ENCODE measurements at regions not wholly inside any gene's neighbourhood (a gene's known extent, or its start where the extent isn't known, plus 50 kb on each side); places are given as distances from the start of the nearest gene placed in this dataset.
"Not testable (repeated sequence)": the region's sequence is repeated elsewhere in the genome, so short reads cannot be mapped to it uniquely, and the experiment has no call there.

DNA sequence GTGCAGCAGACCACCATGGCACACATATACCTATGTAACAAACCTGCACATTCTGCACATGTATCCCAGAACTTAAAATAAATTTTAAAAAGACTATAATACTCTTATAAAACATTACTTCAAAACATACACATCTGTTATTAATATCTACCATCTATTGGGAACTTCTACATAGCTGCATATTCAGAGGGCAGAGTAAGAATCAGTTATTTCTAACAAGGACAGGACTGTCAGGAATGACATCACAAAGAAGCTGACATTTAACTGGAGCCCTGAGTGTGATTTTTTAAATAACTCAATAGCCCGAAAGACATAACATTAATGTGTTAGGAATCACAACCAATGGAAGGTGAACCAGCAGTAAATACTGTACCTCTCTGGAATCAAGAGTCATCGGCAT, 276.7 kb upstream of the ECI2 start:
- ChIA-PET CTCF (no interaction called here), POLR2A (no interaction called here)
- no peak for DNase-seq (ENCODE audit: low read depth, low spot score)
- TF ChIP-seq, protein P1, sequence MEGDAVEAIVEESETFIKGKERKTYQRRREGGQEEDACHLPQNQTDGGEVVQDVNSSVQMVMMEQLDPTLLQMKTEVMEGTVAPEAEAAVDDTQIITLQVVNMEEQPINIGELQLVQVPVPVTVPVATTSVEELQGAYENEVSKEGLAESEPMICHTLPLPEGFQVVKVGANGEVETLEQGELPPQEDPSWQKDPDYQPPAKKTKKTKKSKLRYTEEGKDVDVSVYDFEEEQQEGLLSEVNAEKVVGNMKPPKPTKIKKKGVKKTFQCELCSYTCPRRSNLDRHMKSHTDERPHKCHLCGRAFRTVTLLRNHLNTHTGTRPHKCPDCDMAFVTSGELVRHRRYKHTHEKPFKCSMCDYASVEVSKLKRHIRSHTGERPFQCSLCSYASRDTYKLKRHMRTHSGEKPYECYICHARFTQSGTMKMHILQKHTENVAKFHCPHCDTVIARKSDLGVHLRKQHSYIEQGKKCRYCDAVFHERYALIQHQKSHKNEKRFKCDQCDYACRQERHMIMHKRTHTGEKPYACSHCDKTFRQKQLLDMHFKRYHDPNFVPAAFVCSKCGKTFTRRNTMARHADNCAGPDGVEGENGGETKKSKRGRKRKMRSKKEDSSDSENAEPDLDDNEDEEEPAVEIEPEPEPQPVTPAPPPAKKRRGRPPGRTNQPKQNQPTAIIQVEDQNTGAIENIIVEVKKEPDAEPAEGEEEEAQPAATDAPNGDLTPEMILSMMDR (IDR thresholded peaks at IDR 0.05; ENCODE audit: low read depth, low read length), result no peak
- no peak overlapping the region for H3K27ac ChIP-seq (ENCODE audit: low read depth, low read length)
- no peaks in the 10 kb centered on the region for H3K27me3 ChIP-seq (ENCODE audit: control insufficient read depth, insufficient read depth, low read length)
- no peaks in the 10 kb centered on the region for H3K9me3 ChIP-seq (ENCODE audit: control insufficient read depth, insufficient read depth, low read length)
- H3K4me3 ChIP-seq (ENCODE audit: low read depth, low read length), result no peak overlapping the region

- CTCF ChIA-PET; DNase-seq (ENCODE audit: low read depth, low spot score); POLR2A ChIA-PET; H3K27ac ChIP-seq (ENCODE audit: low read depth, low read length); H3K27me3 ChIP-seq (ENCODE audit: control insufficient read depth, insufficient read depth, low read length); H3K4me3 ChIP-seq (ENCODE audit: low read depth, low read length); H3K9me3 ChIP-seq (ENCODE audit: control insufficient read depth, insufficient read depth, low read length): not testable (repeated sequence)
Measured at GRCh38 chr6:4407710-4408109, 272.3 kb upstream of the ECI2 start.

DNA sequence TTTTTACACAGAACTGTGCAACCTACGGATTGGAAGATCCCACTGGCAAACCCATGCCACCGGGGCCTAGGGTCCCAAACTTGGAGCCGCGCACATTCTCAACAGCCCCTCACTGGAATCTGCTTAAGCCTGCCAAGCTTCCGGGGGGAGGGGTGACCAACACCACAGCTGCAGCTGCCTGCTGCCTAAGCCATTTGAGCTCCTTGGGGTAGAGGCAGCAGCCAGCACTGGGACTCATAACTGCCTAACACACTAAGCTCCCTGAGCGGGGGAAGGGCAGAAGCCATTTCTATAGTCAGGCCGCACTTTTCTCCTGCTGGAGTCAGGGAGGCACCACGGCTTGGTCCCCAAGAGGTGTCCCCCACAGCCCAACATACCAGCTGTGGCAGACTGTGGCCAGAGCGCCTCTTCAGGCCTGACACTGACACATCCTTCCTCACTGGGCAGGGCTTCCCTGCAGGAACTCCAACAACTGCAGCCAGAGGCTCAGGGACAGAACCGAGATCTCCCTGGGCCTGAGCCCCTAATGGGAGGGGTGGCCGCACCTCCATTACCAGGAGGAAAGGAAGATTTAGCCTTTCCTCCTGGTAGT, 270.3 kb upstream of the ECI2 start:
- ChIA-PET CTCF (no interaction called here), POLR2A (no interaction called here)
- TF ChIP-seq, protein P1 (IDR thresholded peaks at IDR 0.05; ENCODE audit: low read depth, low read length), result no peak
- H3K27ac ChIP-seq (ENCODE audit: low read depth, low read length), result no peak overlapping the region
- no peaks in the 10 kb centered on the region for H3K27me3 ChIP-seq (ENCODE audit: control insufficient read depth, insufficient read depth, low read length)
- H3K9me3 ChIP-seq (ENCODE audit: control insufficient read depth, insufficient read depth, low read length), result no peaks in the 10 kb centered on the region; the same call in 1 of the 2 replicates
- H3K4me3 ChIP-seq (ENCODE audit: low read depth, low read length), result no peak overlapping the region
- no peak for DNase-seq (ENCODE audit: low read depth, low spot score)

DNA sequence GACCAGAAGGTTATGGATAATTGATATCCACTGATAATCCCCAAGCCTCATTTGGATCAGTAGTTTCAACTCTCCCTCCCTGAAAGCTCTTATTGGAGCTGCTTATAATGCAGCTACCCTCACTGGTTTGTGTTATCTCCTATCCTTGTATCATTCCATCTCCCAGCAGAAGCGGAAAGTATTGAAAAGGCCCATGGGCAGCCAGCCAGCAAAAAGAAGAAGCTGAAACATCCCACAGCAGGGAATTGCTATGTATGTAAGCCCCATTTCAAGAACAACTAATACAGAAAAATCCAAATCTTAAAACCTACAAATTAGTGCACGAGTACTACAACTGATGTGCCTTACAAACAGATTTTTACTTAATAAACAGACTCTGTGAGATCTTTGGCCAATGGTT, 269.0 kb upstream of the ECI2 start:
- TF ChIP-seq, protein P1 (IDR thresholded peaks at IDR 0.05; ENCODE audit: low read depth, low read length), result no peak
- no peaks in the 10 kb centered on the region for H3K27me3 ChIP-seq (ENCODE audit: control insufficient read depth, insufficient read depth, low read length)
- H3K27ac ChIP-seq (ENCODE audit: low read depth, low read length), result no peak overlapping the region
- H3K4me3 ChIP-seq (ENCODE audit: low read depth, low read length), result no peak overlapping the region
- POLR2A ChIA-PET, result no interaction called here
- DNase-seq (ENCODE audit: low read depth, low spot score), result no peak
- CTCF ChIA-PET, result interaction anchor here (0.6 to 1.1 kb wide), 2 partner anchors 9 to 372 kb away, joined by 3 read pairs; no protein-coding TSS in a partner anchor
- H3K9me3 ChIP-seq (ENCODE audit: control insufficient read depth, insufficient read depth, low read length), result no peaks in the 10 kb centered on the region; the same call in 1 of the 2 replicates

DNA sequence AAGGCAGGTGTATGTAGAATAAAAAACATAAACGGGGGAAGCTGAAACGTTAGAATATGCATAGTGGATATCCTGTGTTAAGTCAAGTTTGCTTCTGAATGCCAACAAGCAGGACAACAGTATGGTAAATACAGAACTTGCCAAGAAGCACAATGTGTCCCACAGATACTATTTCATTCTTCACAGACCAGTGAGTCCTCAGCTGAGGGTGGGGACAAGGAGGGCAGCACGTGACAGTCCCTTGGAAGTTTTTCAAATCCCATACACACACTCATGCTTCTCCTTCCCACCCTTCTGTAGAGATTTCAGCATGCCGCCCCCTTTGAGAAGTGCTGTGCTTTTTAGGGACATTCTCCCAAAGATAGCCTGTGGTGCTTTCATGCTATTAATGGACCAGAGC, 268.5 kb upstream of the ECI2 start:
- ChIA-PET CTCF (interaction anchor here (1.1 kb wide), 1 partner anchor 8 kb away, joined by 3 read pairs; no protein-coding TSS in a partner anchor), POLR2A (no interaction called here)
- Histone ChIP-seq H3K27ac (ENCODE audit: low read depth, low read length) (no peak overlapping the region), H3K4me3 (ENCODE audit: low read depth, low read length) (no peak overlapping the region), H3K9me3 (ENCODE audit: control insufficient read depth, insufficient read depth, low read length) (no peaks in the 10 kb centered on the region; the same call in 1 of the 2 replicates), H3K27me3 (ENCODE audit: control insufficient read depth, insufficient read depth, low read length) (no peaks in the 10 kb centered on the region)
- TF ChIP-seq, protein P1 (IDR thresholded peaks at IDR 0.05; ENCODE audit: low read depth, low read length), result no peak
- DNase-seq (ENCODE audit: low read depth, low spot score), result no peak
